MG63 (cell line): ENCODE measurements at regions not wholly inside any gene's neighbourhood (a gene's known extent, or its start where the extent isn't known, plus 50 kb on each side); places are given as distances from the start of the nearest gene placed in this dataset.

Source experiments
- DNase-seq: peaks from one replicate; pipeline ENCODE4 v3.0.0-alpha.2; 2020
- H3K27me3 ChIP-seq: fragments of 250-450 bp; sonication (Bioruptor Pico); 2 replicates; pipeline ENCODE4 v1.5.1; 2020; ENCODE audit warnings: mild to moderate bottlenecking, moderate library complexity
- H3K36me3 ChIP-seq: fragments of 250-450 bp; sonication (Bioruptor Pico); 2 replicates; pipeline ENCODE4 v1.5.1; 2020; ENCODE audit warnings: mild to moderate bottlenecking, moderate library complexity
- H3K4me3 ChIP-seq: fragments of 250-450 bp; sonication (Bioruptor Pico); 2 replicates; pipeline ENCODE4 v1.5.1; 2020; ENCODE audit warnings: mild to moderate bottlenecking, moderate library complexity
- H3K9me3 ChIP-seq: fragments of 250-450 bp; sonication (Bioruptor Pico); 2 replicates; pipeline ENCODE4 v1.5.1; 2020; ENCODE audit warnings: mild to moderate bottlenecking, moderate library complexity

DNA sequence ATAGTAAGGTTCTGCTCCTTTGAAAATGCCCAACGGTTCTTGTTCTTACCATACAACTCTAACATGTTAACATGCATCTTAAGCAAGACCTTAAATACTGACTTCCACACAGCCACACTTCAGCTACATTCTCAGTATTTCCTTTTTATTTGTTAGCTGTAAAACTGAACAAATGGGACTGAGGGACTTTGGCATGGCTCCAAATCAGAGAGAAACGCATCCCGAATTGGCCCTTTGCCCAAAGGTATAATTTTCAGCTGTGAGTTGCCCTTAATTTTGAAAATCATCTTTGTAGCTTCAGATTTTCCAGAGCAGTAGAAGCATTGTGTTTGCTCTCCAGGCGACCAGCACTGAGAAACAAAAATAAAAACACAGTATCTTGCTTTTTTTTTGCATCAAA is 56.4 kb downstream of the NEUROD6 start:
- Histone ChIP-seq H3K27me3 (no peaks in the 10 kb centered on the region), H3K4me3 (no peak overlapping the region), H3K9me3 (no peaks in the 10 kb centered on the region), H3K36me3 (no peaks in the 10 kb centered on the region)
- no peak for DNase-seq

DNA sequence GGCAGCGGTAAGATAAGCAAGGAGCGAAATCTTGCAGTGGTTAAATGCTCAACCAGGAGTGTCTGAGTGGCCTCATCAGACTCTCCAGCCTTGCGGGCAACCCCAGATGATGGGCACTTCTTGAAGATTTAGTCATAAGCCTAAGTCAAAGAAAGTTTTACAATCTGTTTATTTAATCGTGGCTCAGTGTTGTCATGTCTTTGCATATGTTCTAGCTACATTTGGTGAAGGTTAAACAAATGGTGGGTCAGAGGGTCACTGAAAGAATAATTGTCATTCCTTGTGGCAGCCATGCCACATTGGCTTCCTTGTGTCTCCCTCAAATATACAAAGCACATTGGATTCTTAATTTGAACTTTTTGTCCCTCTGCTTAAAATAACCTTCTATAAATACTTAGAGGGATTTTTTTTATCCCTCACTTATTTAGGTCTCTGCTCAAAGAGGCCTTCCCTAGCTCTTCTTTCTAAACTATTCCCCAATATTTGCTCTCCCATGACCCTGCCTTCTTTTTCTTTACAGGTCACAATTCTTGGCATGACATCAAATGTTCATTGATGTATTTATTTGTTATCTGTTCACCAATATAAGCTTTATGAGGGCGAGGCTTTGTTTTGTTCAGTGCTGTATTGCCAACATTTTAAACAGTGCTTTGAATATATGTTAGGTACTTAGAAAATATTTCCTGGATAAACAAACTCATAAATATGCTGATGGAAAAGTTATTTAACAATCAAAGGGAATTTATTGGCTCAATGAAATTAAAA is 68.7 kb downstream of the NEUROD6 start:
- H3K9me3 ChIP-seq, result no peaks in the 10 kb centered on the region
- no peak overlapping the region for H3K4me3 ChIP-seq
- H3K27me3 ChIP-seq, result peaks cover 6% of the 10 kb centered on the region; the same call in 1 of the 2 replicates
- DNase-seq, result no peak
- H3K36me3 ChIP-seq, result no peaks in the 10 kb centered on the region

DNA sequence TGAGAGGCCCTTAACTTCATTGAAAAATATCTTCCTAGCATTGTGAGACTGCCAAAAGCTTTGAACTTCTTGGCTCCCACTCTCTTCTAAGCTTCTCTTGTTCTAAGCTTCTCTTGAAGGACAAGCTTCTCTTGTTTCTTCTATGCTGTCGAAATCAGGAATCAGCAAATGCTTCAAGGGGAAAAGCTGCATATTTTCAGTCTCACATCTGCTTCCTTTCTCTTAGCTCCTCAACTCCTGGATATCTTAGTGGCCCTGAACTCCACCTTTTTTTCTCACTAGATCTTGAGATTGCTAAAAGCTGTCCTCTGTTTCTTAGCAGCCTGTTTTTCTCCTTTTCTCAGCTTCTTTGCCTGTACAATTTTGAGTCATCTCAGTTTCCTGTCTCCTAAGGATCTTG is 73.0 kb downstream of the NEUROD6 start:
- no peak for DNase-seq
- no peak overlapping the region for H3K4me3 ChIP-seq
- peaks cover 21% of the 10 kb centered on the region for H3K27me3 ChIP-seq
- no peaks in the 10 kb centered on the region for H3K36me3 ChIP-seq
- H3K9me3 ChIP-seq, result no peaks in the 10 kb centered on the region

DNA sequence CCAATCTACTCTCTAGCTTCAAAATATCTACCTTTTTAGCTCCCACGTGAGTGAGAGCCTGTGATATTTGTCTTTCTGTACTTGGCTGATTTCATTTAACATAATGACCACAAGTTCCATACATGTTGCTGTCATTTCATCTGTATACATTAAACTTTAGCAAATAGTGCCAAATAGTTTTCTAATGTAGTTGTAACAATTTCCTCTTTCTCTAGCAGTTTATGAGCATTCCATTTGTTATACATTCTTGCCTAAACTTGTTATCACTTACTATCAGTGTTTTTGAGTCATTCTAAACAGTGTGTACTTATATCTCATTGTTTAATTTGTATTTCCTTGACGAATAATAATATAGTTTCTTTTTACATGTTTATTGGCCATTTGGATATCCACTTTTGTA is 77.2 kb downstream of the NEUROD6 start:
- H3K4me3 ChIP-seq, result no peak overlapping the region
- no peaks in the 10 kb centered on the region for H3K9me3 ChIP-seq

DNA sequence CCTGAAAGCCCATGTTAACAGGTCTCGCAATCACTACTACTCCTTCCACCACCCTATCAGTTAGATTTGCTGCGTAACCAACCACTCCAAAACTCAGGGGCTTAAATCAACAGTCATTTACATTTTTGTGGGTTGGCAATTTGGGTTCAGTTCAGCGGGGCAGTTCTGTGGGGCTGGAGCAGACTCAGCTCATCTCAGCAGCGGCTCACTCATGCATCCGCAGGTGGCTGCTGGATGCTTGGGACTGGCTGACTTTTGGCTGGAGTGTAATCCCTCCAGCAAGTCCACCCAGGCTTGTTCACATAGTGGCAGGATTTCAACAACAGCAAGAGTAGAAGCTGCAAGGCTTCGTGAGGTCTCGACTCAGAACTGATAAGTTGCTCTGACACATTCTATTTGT is 79.2 kb downstream of the NEUROD6 start:
- DNase-seq, result no peak
- H3K36me3 ChIP-seq, result no peaks in the 10 kb centered on the region
- no peaks in the 10 kb centered on the region for H3K9me3 ChIP-seq
- H3K27me3 ChIP-seq, result peaks cover 34% of the 10 kb centered on the region
- H3K4me3 ChIP-seq, result no peak overlapping the region

More for the DNA sequence above, 77.2 kb downstream of the NEUROD6 start:
- Histone ChIP-seq H3K27me3 (peaks cover 34% of the 10 kb centered on the region), H3K36me3 (no peaks in the 10 kb centered on the region)
- no peak for DNase-seq

GRCh38 chr7:31260851-31261250 is 79.7 kb downstream of the NEUROD6 start:
- no peak overlapping the region for H3K4me3 ChIP-seq
- DNase-seq, result no peak
- H3K9me3 ChIP-seq, result no peaks in the 10 kb centered on the region
- H3K27me3 ChIP-seq, result peaks cover 32% of the 10 kb centered on the region
- H3K36me3 ChIP-seq, result no peaks in the 10 kb centered on the region

DNA sequence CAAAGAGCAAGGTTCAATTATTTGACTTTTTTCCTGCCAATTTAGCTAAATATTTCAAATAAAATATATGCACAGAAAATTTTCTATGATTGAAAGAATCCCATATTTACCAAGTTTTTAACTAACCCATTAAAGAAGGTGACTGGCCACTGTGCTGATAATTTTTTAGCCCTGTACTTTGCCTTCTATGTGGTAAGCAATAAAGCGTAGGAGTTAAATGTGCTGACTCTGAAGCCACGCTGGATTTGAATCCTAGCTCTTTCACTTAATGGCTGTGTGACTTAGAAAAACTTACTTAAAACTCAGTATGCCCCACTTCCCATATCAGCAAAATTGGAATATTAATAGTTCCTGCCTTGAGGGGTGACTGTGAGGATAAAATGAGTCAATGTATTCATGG is 82.1 kb downstream of the NEUROD6 start:
- Histone ChIP-seq H3K4me3 (no peak overlapping the region), H3K9me3 (no peaks in the 10 kb centered on the region), H3K27me3 (peaks cover 16% of the 10 kb centered on the region), H3K36me3 (no peaks in the 10 kb centered on the region)
- DNase-seq, result no peak

- Histone ChIP-seq H3K9me3 (no peaks in the 10 kb centered on the region), H3K4me3 (no peak overlapping the region), H3K27me3 (peaks cover 12% of the 10 kb centered on the region), H3K36me3 (no peaks in the 10 kb centered on the region)
- DNase-seq, result no peak
These were observed 84.0 kb downstream of the NEUROD6 start for GRCh38 chr7:31256506-31256905.

DNA sequence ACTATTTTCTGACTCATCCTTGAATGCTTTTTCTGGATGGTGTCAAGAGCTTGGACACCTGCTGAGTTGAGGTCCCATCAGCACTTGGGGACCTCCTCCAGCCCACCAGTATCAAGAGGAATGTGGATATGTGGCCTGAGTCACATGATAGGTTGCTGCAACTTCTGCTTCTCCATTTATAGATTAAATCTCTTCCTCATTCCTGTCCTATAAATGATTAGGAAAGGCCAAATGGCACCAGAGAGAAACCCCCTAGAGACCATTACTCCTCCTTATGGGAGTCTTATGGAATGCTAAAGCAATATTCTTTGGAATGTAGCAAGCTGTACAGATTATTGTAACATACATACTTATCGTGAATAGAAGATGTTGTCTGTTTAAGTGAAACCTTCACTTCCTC is 85.6 kb downstream of the NEUROD6 start:
- no peak for DNase-seq
- H3K36me3 ChIP-seq, result no peaks in the 10 kb centered on the region
- H3K4me3 ChIP-seq, result no peak overlapping the region
- H3K9me3 ChIP-seq, result no peaks in the 10 kb centered on the region
- H3K27me3 ChIP-seq, result peaks cover 4% of the 10 kb centered on the region

DNA sequence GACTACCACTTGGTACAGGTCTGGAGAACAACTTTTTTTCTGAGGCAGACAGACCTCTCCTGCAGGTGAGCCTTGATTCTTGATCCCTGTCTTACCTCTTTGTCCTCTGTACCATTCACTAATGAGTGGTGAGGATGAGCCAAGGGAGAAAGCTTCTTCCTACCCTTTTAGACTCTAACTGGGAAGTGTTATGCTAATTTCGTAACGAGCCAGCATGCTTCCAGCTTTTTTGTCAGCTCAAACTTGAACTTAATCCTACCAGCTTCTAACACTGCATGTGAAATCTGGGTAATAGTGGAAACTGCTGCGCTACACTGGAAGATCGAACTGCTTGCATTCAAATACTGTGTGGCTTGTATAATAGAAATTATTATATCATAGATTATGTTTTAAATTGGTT is 87.0 kb downstream of the NEUROD6 start:
- Histone ChIP-seq H3K9me3 (no peaks in the 10 kb centered on the region), H3K27me3 (peaks cover 6% of the 10 kb centered on the region), H3K4me3 (no peak overlapping the region), H3K36me3 (no peaks in the 10 kb centered on the region)
- no peak for DNase-seq

DNA sequence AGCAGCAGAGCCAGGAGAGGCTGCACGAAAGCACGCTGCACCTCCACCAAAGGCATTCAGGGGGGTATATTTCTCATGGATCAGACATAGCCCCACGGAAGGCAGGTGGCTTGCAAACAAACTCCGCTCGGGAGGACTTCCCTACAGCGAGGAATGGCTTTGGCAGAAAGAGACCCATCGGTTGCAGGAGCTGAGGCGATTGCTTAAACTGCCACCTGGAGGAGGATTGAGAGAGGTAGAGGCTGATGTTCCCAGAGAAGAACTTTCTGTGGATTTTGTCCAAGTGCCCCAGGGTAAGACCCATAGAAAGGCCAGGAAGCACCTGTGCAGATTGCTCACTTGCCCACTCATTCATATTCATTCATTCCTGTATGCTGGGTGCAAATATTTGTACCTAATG is 89.1 kb downstream of the NEUROD6 start:
- H3K36me3 ChIP-seq, result no peaks in the 10 kb centered on the region
- no peak for DNase-seq
- H3K4me3 ChIP-seq, result no peak overlapping the region
- no peaks in the 10 kb centered on the region for H3K9me3 ChIP-seq
- H3K27me3 ChIP-seq, result peaks cover 9% of the 10 kb centered on the region

DNA sequence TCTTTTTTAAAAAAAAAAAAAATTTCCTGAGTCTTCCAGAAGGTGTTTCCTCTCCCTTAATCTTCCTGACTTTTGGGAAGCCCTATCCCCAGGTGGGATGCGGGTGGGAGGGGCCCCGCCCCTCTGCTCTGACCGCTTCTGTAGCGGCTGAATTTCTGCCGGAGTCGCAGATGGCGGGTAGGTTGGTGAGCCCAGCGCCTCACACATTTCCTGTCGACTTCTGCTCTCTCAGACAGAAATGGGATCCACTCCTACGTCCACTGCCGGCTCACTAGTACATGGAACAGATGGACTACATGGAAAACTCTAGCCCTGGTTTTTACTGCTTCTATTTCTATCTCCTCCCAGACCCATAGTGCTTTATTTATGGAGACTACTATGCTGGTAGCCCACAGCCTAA is 90.9 kb downstream of the NEUROD6 start:
- DNase-seq, result no peak
- H3K27me3 ChIP-seq, result peaks cover 9% of the 10 kb centered on the region
- no peaks in the 10 kb centered on the region for H3K36me3 ChIP-seq
- H3K4me3 ChIP-seq, result no peak overlapping the region
- no peaks in the 10 kb centered on the region for H3K9me3 ChIP-seq

- Histone ChIP-seq H3K9me3 (no peaks in the 10 kb centered on the region), H3K36me3 (no peaks in the 10 kb centered on the region), H3K4me3 (no peak overlapping the region), H3K27me3 (peaks cover 2% of the 10 kb centered on the region; the same call in 1 of the 2 replicates)
- no peak for DNase-seq
These were observed 103.7 kb downstream of the NEUROD6 start for GRCh38 chr7:31236868-31237267.

DNA sequence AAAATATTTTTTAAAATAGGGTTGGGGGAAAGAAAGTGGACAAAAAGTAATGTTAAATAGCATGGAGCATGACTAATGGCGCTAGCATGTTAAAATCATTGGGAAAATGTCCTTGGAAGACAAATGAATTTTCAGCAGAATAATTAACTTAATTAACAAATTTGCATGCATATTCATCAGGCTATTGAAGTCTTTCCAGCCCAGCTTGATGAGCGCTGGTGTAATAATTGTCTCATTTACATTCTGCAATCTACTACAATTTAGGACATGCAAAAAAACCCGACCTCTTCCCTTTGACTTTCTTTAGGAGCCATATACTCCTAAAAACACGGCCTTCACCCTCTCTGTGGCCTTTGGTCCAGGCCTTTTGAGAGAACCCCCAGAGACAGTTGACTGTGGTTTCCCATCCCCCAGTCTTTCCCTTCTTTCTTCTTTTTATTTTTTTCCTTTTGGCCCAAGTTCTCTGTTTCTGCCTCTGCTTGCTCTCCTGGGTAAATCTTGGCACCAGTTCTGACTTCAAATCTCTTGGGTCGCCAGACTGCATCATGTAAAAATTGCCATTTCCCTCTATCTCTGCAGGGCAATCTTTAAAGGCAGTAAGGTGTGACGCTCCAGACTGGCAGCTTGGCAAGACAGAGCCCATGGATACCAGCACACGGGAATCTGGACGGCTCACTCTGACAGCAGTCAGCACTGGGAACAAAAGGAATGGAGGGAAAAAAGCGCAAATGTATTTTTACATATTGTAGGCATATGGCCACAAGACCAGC is 105.5 kb downstream of the NEUROD6 start:
- 0 out of 2 replicates have a peak, but pooled peaks cover 2% of the 10 kb centered on the region for H3K27me3 ChIP-seq

GRCh38 chr7:31228957-31229356 is 111.6 kb downstream of the NEUROD6 start:
- no peak for DNase-seq
- no peaks in the 10 kb centered on the region for H3K9me3 ChIP-seq
- no peaks in the 10 kb centered on the region for H3K36me3 ChIP-seq
- H3K4me3 ChIP-seq, result no peak overlapping the region
- H3K27me3 ChIP-seq, result no peaks in the 10 kb centered on the region; the same call in 1 of the 2 replicates

More for the DNA sequence above, 105.5 kb downstream of the NEUROD6 start:
- H3K36me3 ChIP-seq, result no peaks in the 10 kb centered on the region
- no peaks in the 10 kb centered on the region for H3K9me3 ChIP-seq
- no peak for DNase-seq
- H3K4me3 ChIP-seq, result no peak overlapping the region

GRCh38 chr7:31214751-31215150 is 125.8 kb downstream of the NEUROD6 start:
- H3K27me3 ChIP-seq, result peaks cover 12% of the 10 kb centered on the region
- DNase-seq, result no peak
- no peaks in the 10 kb centered on the region for H3K9me3 ChIP-seq
- no peak overlapping the region for H3K4me3 ChIP-seq
- H3K36me3 ChIP-seq, result no peaks in the 10 kb centered on the region

DNA sequence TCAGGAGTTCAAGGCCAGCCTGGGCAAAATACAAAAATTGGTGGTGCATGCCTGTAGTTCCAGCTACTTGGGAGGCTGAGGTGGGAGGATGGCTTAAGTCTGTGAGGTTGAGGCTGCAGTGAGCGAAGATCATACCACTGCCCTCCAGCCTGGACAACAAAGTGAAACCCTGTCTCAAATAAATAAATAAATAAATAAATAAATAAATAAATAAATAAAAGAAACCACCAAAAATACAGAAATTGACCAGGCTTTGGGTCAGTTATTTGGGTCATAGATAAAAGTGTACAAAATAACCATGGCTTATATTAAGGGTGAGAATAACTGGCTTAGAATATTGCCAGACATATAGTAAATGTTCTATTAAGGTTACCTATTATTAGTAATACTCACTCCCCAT is 129.2 kb downstream of the NEUROD6 start:
- no peak overlapping the region for H3K4me3 ChIP-seq
- no peaks in the 10 kb centered on the region for H3K36me3 ChIP-seq
- no peak for DNase-seq
- H3K27me3 ChIP-seq, result peaks cover 12% of the 10 kb centered on the region
- H3K9me3 ChIP-seq, result no peaks in the 10 kb centered on the region

DNA sequence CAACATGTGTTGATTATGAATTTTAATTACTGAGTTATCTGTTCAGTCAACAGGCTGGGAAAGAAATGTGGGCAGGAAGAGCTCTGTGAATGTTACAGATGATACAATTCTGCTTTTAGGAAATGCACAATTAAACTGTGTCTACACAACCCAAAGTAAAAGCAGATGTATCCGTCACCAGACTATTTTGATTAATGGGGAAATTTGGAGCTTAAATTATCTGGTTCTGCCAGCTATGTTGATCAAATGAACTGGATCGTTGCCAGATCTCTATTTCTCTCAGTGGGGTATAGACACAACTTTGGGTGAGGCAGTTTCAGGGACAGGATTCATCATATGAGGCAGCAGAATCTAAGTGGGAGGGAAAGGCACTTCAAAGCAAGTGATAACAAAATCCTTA is 136.5 kb downstream of the NEUROD6 start:
- no peaks in the 10 kb centered on the region for H3K9me3 ChIP-seq
- no peaks in the 10 kb centered on the region for H3K27me3 ChIP-seq
- no peak for DNase-seq
- no peak overlapping the region for H3K4me3 ChIP-seq
- H3K36me3 ChIP-seq, result no peaks in the 10 kb centered on the region
